HG03039 (cell line): ENCODE measurements at regions not wholly inside any gene's neighbourhood (a gene's known extent, or its start where the extent isn't known, plus 50 kb on each side); places are given as distances from the start of the nearest gene placed in this dataset.

Experiments used
- ATAC-seq: cut with Tn5 transposase; IDR thresholded peaks from one replicate; pipeline ENCODE4 v1.9.1; 2021; ENCODE audit warnings: mild to moderate bottlenecking, moderate library complexity; ENCODE audit not compliant: unreplicated experiment

GRCh38 chr2:16129716-16130540, 189.6 kb downstream of the MYCN start:
- no peak for ATAC-seq

GRCh38 chr2:16128746-16129610, 188.6 kb downstream of the MYCN start:
- no peak for ATAC-seq

GRCh38 chr2:16127958-16128357, 187.6 kb downstream of the MYCN start:
- no peak for ATAC-seq

GRCh38 chr2:16127276-16127940, 187.1 kb downstream of the MYCN start:
- ATAC-seq, result no peak

GRCh38 chr2:16126517-16127275, 186.3 kb downstream of the MYCN start:
- no peak for ATAC-seq

GRCh38 chr2:16125614-16126516, 185.5 kb downstream of the MYCN start:
- no peak for ATAC-seq

GRCh38 chr2:16124881-16125613, 184.7 kb downstream of the MYCN start:
- no peak for ATAC-seq

- ATAC-seq, result no peak
These were observed 183.8 kb downstream of the MYCN start for GRCh38 chr2:16123856-16124780.

GRCh38 chr2:16123421-16123820, 183.1 kb downstream of the MYCN start:
- ATAC-seq, result no peak

GRCh38 chr2:16122556-16122955, 182.2 kb downstream of the MYCN start:
- no peak for ATAC-seq

- no peak for ATAC-seq
These were observed 181.6 kb downstream of the MYCN start for GRCh38 chr2:16121986-16122390.

- no peak for ATAC-seq
These were observed 181.1 kb downstream of the MYCN start for GRCh38 chr2:16121231-16121985.

- no peak for ATAC-seq
These were observed 180.3 kb downstream of the MYCN start for GRCh38 chr2:16120591-16121180.

GRCh38 chr2:16119741-16120140, 179.4 kb downstream of the MYCN start:
- no peak for ATAC-seq

GRCh38 chr2:16118611-16119590, 178.6 kb downstream of the MYCN start:
- no peak for ATAC-seq
